GM12878 (cell line): ENCODE measurements at regions not wholly inside any gene's neighbourhood (a gene's known extent, or its start where the extent isn't known, plus 50 kb on each side); places are given as distances from the start of the nearest gene placed in this dataset.

ENCODE experiments used
- MAX ChIP-seq: IDR thresholded peaks from 2 replicates; pipeline ENCODE4 v1.6.1; 2012; ENCODE audit warnings: low read depth, low read length, improper control_type of control experiment
- POLR2A ChIP-seq: IDR thresholded peaks from 2 replicates; pipeline ENCODE4 v1.6.1; 2011; ENCODE audit warnings: low read depth, mild to moderate bottlenecking, low read length
- SIN3A ChIP-seq: IDR thresholded peaks from 2 replicates; pipeline ENCODE4 v1.6.1; 2012; ENCODE audit warnings: low read depth, low read length, improper control_type of control experiment
- SMAD1 ChIP-seq: fragments of 450-650 bp; IDR thresholded peaks from 2 replicates; pipeline ENCODE4 v1.6.1; 2018; ENCODE audit warnings: mild to moderate bottlenecking, low read depth; ENCODE audit not compliant: partially characterized antibody
- TCF7 ChIP-seq: IDR thresholded peaks from 2 replicates; pipeline ENCODE4 v1.6.1; 2014; ENCODE audit warnings: antibody characterized with exemption, borderline replicate concordance
- TF ChIP-seq, protein P1 (sequence below), 3 experiments: IDR thresholded peaks in 2 of 3; conservative IDR thresholded peaks in 1 of 3; 2 replicates each; pipeline ENCODE4 v1.5.1; 2011; ENCODE audit warnings: low read depth in 3 of 3, low read length in 3 of 3, mild to moderate bottlenecking in 3 of 3, control low read depth in 2 of 3, moderate library complexity in 2 of 3, inconsistent platforms in 1 of 3, mixed read lengths in 1 of 3; ENCODE audit not compliant: control insufficient read depth in 2 of 3, insufficient read depth in 1 of 3; ENCODE audit errors: extremely low read depth in 1 of 3

- TF ChIP-seq MAX (no peak), SIN3A (no peak), SMAD1 (no peak), POLR2A (no peak), TCF7 (no peak)
- TF ChIP-seq, protein P1, sequence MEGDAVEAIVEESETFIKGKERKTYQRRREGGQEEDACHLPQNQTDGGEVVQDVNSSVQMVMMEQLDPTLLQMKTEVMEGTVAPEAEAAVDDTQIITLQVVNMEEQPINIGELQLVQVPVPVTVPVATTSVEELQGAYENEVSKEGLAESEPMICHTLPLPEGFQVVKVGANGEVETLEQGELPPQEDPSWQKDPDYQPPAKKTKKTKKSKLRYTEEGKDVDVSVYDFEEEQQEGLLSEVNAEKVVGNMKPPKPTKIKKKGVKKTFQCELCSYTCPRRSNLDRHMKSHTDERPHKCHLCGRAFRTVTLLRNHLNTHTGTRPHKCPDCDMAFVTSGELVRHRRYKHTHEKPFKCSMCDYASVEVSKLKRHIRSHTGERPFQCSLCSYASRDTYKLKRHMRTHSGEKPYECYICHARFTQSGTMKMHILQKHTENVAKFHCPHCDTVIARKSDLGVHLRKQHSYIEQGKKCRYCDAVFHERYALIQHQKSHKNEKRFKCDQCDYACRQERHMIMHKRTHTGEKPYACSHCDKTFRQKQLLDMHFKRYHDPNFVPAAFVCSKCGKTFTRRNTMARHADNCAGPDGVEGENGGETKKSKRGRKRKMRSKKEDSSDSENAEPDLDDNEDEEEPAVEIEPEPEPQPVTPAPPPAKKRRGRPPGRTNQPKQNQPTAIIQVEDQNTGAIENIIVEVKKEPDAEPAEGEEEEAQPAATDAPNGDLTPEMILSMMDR (IDR thresholded peaks at IDR 0.05 in 2 of 3, conservative IDR thresholded peaks at IDR 0.05 in 1 of 3; ENCODE audit: control insufficient read depth in 2 of 3, extremely low read depth in 1 of 3, insufficient read depth in 1 of 3, low read depth in 3 of 3, low read length in 3 of 3): no peak
These were observed 463.7 kb upstream of the DSEL start for GRCh38 chr18:67980241-67980640.
